ENCODE measurements at regions not wholly inside any gene's neighbourhood (a gene's known extent, or its start where the extent isn't known, plus 50 kb on each side); places are given as distances from the start of the nearest gene placed in this dataset.

GRCh38 chr7:138205614-138206150 lies 129.4 kb downstream of the AKR1D1 start:
- Histone ChIP-seq H3K4me3 (ENCODE audit: low read length) (no peak overlapping the region), H3K4me1 (ENCODE audit: control insufficient read depth, insufficient read depth, low read length) (no peaks in the 10 kb centered on the region), H3K9ac (ENCODE audit: extremely low read depth, low read length, poor library complexity, severe bottlenecking) (no peak overlapping the region), H3K9me3 (ENCODE audit: control insufficient read depth, low read length) (peaks cover 24% of the 10 kb centered on the region), H3K36me3 (ENCODE audit: control insufficient read depth, insufficient read depth, low read length) (no peaks in the 10 kb centered on the region), H3K27me3 (ENCODE audit: control insufficient read depth, insufficient read depth, low read length, poor library complexity, severe bottlenecking) (no peaks in the 10 kb centered on the region), H3K27ac (ENCODE audit: low read depth, low read length) (no peak overlapping the region)
- Mint-ChIP-seq H3K27ac (peak overlapping the region; percentile 35), H3K36me3 (ENCODE audit: low read depth) (peaks cover 5% of the 10 kb centered on the region), H3K27me3 (ENCODE audit: insufficient read depth) (no peaks in the 10 kb centered on the region), H3K9me3 (peaks cover 24% of the 10 kb centered on the region), H3K4me3 (no peak overlapping the region), H3K4me1 (peaks cover 17% of the 10 kb centered on the region)
- TF ChIP-seq CTCF (conservative IDR thresholded peaks at IDR 0.05), result no peak
- DNase-seq, result no peak
- WGBS, 2 experiments (ENCODE audit: insufficient coverage in 1 of 2, insufficient read length in 1 of 2), result 48 to 64% methylated on average over 2 of the region's 2 CpGs

- WGBS, 2 experiments (ENCODE audit: insufficient coverage in 1 of 2, insufficient read length in 1 of 2), result 20 to 42% methylated on average over 1 to 3 of the region's 3 CpGs
- Histone ChIP-seq H3K9ac (ENCODE audit: extremely low read depth, low read length, poor library complexity, severe bottlenecking) (no peak overlapping the region), H3K36me3 (ENCODE audit: control insufficient read depth, insufficient read depth, low read length) (no peaks in the 10 kb centered on the region), H3K27me3 (ENCODE audit: control insufficient read depth, insufficient read depth, low read length, poor library complexity, severe bottlenecking) (no peaks in the 10 kb centered on the region), H3K9me3 (ENCODE audit: control insufficient read depth, low read length) (peaks cover 30% of the 10 kb centered on the region), H3K4me3 (ENCODE audit: low read length) (peak overlapping the region; percentile 64), H3K4me1 (ENCODE audit: control insufficient read depth, insufficient read depth, low read length) (peaks cover 5% of the 10 kb centered on the region), H3K27ac (ENCODE audit: low read depth, low read length) (peak overlapping the region; percentile 41)
- Mint-ChIP-seq H3K9me3 (peaks cover 21% of the 10 kb centered on the region), H3K36me3 (ENCODE audit: low read depth) (peaks cover 5% of the 10 kb centered on the region), H3K4me3 (no peak overlapping the region), H3K27me3 (ENCODE audit: insufficient read depth) (no peaks in the 10 kb centered on the region), H3K27ac (peak overlapping the region; percentile 71), H3K4me1 (peaks cover 29% of the 10 kb centered on the region)
- no peak for TF ChIP-seq CTCF (conservative IDR thresholded peaks at IDR 0.05)
- peak; percentile 76 for DNase-seq
Observed at GRCh38 chr7:138207555-138207971, 131.3 kb downstream of the AKR1D1 start.

- Mint-ChIP-seq H3K27ac (peak overlapping the region; percentile 71), H3K36me3 (ENCODE audit: low read depth) (peaks cover 5% of the 10 kb centered on the region), H3K4me1 (peaks cover 30% of the 10 kb centered on the region), H3K9me3 (peaks cover 24% of the 10 kb centered on the region), H3K4me3 (no peak overlapping the region), H3K27me3 (ENCODE audit: insufficient read depth) (no peaks in the 10 kb centered on the region)
- Histone ChIP-seq H3K36me3 (ENCODE audit: control insufficient read depth, insufficient read depth, low read length) (no peaks in the 10 kb centered on the region), H3K27me3 (ENCODE audit: control insufficient read depth, insufficient read depth, low read length, poor library complexity, severe bottlenecking) (no peaks in the 10 kb centered on the region), H3K9ac (ENCODE audit: extremely low read depth, low read length, poor library complexity, severe bottlenecking) (no peak overlapping the region), H3K4me1 (ENCODE audit: control insufficient read depth, insufficient read depth, low read length) (peaks cover 5% of the 10 kb centered on the region), H3K27ac (ENCODE audit: low read depth, low read length) (peak overlapping the region; percentile 37), H3K4me3 (ENCODE audit: low read length) (peak overlapping the region; percentile 34), H3K9me3 (ENCODE audit: control insufficient read depth, low read length) (peaks cover 34% of the 10 kb centered on the region)
- WGBS, 2 experiments (ENCODE audit: insufficient coverage in 1 of 2, insufficient read length in 1 of 2), result 70 to 82% methylated on average over 3 of the region's 3 CpGs
- no peak for DNase-seq
- TF ChIP-seq CTCF (conservative IDR thresholded peaks at IDR 0.05), result no peak
Observed at GRCh38 chr7:138208142-138208570, 131.9 kb downstream of the AKR1D1 start.

Data from endodermal cell (in vitro differentiated cells).